Glomerular endothelial cell (primary cell): ENCODE measurements at regions not wholly inside any gene's neighbourhood (a gene's known extent, or its start where the extent isn't known, plus 50 kb on each side); places are given as distances from the start of the nearest gene placed in this dataset.
"Not testable (repeated sequence)": the region's sequence is repeated elsewhere in the genome, so short reads cannot be mapped to it uniquely, and the experiment has no call there.

Source experiments
- DNase-seq: peaks from one replicate; pipeline ENCODE4 v3.0.0-alpha.2; 2011; ENCODE audit warnings: low read depth, low spot score; ENCODE audit errors: extremely low read depth

DNA sequence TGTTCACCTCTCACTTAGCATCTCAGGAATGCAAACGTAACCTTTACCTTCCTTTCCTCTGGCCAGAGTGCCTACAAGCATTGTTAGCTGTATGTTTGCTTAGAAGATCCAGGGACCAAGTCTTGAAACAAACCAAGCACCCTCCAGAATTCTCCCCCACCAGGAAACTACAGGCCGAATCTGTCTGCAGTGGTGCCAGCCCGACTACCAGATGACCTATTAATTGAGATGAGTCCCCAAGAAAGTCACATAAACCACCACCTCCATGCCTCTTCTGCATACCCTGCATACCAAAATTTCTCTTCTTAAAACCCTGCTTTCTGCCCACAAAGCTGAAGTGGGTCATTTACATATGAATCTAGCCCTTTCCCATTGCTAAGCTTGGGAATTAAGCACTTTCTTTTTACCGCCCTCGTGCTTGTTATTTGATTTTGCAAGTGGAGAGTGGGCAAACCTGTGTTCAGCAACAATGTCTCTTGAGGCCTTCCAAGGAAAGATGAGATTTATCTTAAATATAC is 1239.1 kb downstream of the CDH12 start:
- no peak for DNase-seq

DNA sequence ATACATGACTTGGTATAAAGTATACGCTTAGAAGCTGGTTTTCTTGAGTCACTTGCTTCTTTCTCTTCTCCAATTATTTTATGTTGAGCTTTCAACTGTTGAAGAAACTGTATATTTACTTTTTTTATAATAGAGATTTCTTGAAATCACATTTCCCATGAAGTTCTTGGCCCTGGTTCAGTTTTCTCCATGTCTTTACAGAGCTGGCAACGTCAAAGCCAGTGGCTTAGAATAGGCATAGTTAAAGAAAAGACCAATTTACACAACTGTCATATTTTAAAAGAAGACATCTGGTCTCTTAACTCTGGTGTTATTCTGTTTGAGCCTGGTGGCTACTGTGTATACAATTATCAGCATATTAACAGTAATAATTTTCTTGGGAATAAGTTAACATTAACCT is 1249.3 kb downstream of the CDH12 start:
- DNase-seq = no peak

DNA sequence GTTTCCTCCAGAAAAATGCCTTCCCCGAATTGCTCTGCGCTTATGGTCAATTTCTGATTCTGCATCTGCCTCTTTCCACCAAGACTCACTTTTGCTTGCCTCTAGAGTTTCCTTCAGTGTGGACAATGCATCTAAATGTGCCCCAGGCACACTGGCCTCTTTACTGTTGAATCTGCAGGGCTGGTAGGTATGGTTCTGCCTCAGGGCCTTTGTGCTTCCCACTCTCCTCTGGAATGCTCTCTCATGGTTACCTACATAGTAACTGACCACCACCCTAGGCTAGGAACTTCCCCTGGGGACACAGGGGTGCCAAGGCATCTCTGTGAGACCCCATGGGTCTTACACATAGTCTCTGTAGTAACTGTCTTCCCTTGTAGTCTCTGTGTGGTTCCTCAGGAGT is 1258.6 kb downstream of the CDH12 start:
- DNase-seq = no peak

DNA sequence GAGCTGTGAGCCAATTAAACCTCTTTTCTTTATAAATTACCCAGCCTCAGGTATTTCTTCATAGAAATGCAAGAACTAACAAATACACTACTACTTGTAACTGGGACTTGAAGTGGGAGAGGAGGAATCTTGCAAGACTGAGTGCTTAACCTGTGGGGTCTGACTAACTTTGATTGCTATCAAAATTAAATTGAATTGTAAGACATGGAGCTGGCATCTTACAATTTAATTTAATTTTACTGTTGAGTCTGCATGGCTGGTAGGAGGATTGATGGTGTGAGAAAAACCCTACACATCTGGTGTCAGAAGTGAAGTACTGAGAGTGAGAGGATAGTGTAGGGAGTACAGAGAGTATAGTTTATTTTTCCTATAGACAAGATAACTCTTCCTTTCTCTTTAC is 1259.9 kb downstream of the CDH12 start:
- no peak for DNase-seq

- no peak for DNase-seq
These were observed 1271.6 kb downstream of the CDH12 start for GRCh38 chr5:21581508-21581907.

GRCh38 chr5:21574961-21575360 is 1278.2 kb downstream of the CDH12 start:
- no peak for DNase-seq

GRCh38 chr5:21574438-21574837 is 1278.7 kb downstream of the CDH12 start:
- DNase-seq = no peak

DNA sequence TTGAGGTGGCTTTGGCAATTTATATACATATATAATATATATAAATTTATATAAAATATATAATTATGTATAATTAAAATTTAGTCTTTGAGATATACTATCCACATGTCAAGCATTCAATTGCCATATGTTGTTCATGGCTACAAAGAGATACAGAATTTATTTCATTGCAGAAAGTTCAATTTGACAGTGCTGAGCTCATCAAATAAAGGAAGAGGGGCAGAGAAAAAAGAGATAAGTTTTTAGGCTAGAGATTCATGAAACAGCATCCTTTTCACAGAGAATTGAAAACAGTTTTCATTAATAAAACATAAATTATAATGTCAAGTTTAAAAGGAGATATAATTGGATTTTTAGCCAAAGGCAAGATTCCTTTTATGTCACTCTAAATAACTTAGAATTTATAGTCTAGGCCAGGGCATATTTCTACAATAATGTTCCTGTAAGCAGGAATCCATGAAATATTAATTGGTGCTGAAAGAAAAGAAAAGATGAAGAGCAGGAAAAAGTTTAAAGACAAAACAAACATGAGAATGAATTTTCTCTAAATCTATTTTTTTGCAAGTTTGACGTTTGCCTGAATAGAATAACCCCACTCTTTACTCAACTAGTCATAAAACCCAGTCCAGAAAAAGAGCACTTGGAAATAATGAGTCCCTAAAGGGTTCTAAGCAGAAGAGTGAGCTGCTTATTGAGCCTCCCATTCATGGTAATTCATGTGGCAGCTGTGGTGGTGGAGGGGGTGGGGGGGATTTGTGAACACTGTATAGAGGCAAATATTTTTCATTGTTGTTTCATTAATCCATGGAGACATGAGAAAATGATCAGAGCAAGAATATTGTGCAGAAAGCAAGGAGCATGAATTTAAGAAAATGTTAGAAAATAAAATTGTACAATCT is 1279.5 kb downstream of the CDH12 start:
- DNase-seq = no peak

GRCh38 chr5:21571196-21571595 is 1281.9 kb downstream of the CDH12 start:
- DNase-seq = not testable (repeated sequence)

GRCh38 chr5:21559109-21559508 is 1294.0 kb downstream of the CDH12 start:
- DNase-seq = not testable (repeated sequence)

- not testable (repeated sequence) for DNase-seq
These were observed 1300.9 kb downstream of the CDH12 start for GRCh38 chr5:21552263-21552662.

DNA sequence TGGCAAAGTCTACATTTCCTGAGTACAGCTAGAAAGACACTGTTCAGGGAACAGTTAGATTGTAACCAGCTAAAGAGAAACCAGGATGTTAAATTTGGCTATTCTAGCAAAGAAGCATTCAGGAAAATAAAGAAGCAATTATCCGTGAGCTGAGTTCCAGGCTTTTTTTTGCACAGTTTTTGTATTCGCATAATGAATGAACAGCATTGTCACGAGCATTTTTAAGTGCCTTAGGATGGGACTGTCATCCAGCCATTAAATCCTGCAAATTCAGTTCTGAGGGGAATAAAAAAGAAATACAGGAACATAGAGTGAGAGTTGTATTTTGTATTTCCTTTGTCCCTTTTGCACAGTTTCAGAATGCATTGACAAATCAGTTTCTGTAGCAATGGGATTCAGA is 1302.2 kb downstream of the CDH12 start:
- DNase-seq = not testable (repeated sequence)

- DNase-seq = not testable (repeated sequence)
These were observed 1305.5 kb downstream of the CDH12 start for GRCh38 chr5:21547656-21548055.

DNA sequence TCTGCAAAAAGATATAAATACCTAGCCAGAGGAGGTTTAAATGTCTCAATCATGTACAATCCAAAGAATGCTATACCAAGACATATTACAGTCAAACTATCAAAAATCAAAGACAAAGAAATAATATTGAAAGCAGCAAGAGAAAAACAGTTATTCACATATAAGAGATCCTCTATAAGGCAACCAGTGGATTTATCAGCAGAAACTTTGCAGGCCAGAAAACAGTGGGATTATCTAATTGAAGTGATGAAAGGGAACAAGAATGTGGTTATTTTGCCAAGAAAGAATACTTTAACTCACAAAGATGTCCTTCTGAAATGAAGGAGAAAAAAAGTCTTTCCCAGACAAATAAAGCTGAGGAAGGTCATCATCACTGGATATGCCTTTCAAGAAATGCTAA is 1318.0 kb downstream of the CDH12 start:
- DNase-seq = not testable (repeated sequence)

- DNase-seq = not testable (repeated sequence)
These were observed 1332.0 kb downstream of the CDH12 start for GRCh38 chr5:21521157-21521556.

GRCh38 chr5:21496926-21497325 is 1356.2 kb downstream of the CDH12 start:
- not testable (repeated sequence) for DNase-seq

DNA sequence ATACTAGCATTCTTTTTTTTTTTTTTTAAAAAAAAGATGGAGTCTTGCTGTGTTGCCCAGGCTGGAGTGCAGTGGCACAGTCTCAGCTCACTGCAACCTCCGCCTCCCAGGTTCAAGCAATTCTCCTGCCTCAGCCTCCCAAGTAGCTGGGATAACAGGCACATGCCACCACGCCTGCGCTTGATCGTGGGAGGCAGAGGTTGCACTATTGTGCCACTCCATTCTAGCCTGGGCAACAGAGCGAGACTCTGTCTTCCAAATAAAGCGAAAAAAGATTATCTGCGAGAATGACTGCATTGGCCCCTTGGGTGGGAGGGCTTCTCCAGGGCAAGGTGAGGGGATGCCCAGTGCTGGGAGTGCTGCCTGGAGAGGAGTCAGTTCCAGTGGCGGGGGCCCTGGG is 1357.1 kb downstream of the CDH12 start:
- DNase-seq = not testable (repeated sequence)

DNA sequence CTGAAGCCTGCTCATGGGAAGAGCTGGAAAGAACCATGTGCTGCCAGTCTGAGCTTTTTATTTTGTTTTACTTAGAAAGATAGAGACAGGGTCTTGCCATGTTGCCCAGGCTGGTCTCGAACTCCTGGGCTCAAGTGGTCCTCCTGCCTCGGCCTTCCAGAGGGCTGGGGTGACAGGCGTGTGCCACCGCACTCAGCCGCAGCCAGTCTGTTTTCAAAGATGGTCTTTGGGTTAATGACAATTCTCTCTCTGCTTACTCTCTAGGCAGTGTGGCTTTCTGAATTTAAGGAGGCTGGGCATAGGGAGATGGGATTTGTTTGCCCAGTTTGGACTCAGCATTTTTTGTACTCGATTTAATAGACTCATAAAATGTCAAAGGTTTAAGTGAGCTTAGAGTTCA is 1357.9 kb downstream of the CDH12 start:
- not testable (repeated sequence) for DNase-seq

DNA sequence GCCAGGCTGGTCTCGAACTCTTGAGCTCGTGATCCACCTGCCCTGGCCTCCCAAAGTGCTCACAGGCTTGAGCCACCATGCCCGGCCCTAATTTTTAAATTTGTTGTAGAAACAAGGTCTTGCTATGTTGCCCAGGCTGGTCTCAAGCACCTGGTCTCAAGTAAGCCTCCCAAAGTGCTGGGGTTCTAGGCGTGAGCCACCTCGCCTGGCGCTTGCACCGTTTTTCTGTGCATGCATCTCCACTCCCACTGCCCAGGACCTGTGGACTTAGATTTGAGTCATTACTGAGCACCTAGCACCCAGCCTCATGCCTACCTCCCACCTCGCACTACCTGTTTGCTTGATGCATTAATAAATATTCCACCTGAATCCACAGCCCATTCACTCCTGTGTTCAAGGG is 1359.1 kb downstream of the CDH12 start:
- not testable (repeated sequence) for DNase-seq

DNA sequence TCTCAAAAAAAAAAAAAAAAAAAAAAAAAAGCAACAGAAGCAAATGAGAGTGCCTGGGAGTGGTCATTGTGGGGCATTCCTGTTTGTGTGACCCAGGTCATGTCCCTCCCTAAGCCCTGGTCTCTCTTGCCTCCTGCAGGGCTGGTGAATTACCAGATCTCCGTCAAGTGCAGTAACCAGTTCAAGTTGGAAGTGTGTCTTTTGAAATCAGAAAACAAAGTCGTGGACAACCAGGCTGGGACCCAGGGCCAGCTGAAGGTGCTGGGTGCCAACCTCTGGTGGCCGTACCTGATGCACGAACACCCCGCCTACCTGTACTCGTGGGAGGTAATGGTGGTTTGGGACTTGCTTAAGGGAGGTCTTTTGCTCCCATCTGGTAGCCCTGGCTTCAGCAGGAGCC is 1362.0 kb downstream of the CDH12 start:
- not testable (repeated sequence) for DNase-seq

DNA sequence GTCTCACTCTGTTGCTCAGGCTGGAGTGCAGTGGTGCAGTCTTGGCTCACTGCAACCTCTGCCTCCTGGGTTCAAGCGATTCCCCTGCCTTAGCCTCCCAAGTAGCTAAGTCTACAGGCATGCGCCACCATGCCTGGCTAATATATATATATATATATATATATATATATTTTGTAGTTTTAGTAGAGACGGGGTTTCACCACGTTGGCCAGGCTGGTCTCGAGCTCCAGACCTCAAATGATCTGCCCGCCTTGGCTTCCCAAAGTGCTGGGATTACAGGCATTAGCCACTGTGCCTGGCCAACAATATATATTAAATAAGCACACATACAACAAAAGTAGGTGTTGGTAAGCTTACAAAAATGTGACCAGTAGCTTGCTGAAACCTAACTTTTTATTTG is 1364.3 kb downstream of the CDH12 start:
- not testable (repeated sequence) for DNase-seq

DNA sequence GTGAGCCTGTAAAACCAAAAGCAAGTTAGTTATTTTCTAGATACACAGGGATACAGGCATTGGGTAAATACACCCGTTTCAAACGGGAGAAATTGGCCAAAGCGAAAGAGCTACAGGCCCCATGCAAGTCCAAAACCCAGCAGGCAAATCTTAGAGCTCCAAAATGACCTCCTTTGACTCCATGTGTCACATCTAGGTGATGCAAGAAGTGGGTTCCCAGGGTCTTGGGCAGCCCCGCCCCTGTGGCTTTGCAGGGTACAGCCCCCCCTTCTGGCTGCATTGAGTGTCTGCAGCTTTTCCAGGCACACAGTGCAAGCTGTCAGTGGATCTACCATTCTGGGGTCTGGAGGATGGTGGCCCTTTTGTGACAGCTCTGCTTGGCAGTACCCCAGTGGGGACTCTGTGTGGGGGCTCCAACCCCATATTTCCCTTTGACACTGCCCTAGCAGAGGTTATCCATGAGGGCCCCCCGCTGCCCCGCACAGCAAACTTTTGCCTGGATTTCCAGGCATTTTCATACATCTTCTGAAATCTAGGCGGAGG is 1367.6 kb downstream of the CDH12 start:
- DNase-seq = not testable (repeated sequence)
